GM13977 (cell line): ENCODE measurements at regions not wholly inside any gene's neighbourhood (a gene's known extent, or its start where the extent isn't known, plus 50 kb on each side); places are given as distances from the start of the nearest gene placed in this dataset.
"Not testable (repeated sequence)": the region's sequence is repeated elsewhere in the genome, so short reads cannot be mapped to it uniquely, and the experiment has no call there.

Experiments
- DNase-seq: peaks from one replicate; pipeline ENCODE4 v3.0.0; 2012; ENCODE audit warnings: low spot score
- in situ Hi-C: fragments of 300-500 bp; cut with MboI; formaldehyde crosslinking; loops from one replicate; pipeline ENCODE4 v1.12.0; 2022; ENCODE audit warnings: low sequenced_read_pairs, low pct_unique_long_range_greater_than_20kb, mixed read lengths, inconsistent platforms; ENCODE audit not compliant: unreplicated experiment
- TF ChIP-seq, protein P1 (sequence below): IDR thresholded peaks from 2 replicates; pipeline ENCODE4 v1.5.1; 2012; ENCODE audit warnings: mild to moderate bottlenecking, control low read depth; ENCODE audit not compliant: insufficient read depth; ENCODE audit errors: extremely low read depth, missing control alignments

DNA sequence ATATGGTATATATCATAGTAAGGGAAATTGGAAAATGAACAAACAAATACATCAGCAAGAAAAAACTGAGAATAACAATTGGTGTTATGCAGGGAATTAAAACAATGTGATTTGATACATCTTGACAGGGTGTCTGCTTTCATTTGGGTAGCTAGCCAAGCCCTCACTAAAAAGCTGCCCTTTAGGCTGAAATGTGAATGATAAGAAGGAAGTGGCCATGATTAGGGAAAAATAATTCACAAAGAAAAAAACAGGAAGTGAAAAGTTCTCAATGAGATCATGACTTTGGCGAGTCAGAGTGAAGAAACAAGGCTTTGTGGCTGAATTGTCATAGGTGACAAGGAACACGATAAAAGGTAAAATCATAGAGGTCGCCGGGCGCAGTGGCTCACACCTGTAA, 675.8 kb upstream of the SLIT2 start:
- in situ Hi-C loops: no loop called here
- TF ChIP-seq, protein P1, sequence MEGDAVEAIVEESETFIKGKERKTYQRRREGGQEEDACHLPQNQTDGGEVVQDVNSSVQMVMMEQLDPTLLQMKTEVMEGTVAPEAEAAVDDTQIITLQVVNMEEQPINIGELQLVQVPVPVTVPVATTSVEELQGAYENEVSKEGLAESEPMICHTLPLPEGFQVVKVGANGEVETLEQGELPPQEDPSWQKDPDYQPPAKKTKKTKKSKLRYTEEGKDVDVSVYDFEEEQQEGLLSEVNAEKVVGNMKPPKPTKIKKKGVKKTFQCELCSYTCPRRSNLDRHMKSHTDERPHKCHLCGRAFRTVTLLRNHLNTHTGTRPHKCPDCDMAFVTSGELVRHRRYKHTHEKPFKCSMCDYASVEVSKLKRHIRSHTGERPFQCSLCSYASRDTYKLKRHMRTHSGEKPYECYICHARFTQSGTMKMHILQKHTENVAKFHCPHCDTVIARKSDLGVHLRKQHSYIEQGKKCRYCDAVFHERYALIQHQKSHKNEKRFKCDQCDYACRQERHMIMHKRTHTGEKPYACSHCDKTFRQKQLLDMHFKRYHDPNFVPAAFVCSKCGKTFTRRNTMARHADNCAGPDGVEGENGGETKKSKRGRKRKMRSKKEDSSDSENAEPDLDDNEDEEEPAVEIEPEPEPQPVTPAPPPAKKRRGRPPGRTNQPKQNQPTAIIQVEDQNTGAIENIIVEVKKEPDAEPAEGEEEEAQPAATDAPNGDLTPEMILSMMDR: no peak
- no peak for DNase-seq

DNA sequence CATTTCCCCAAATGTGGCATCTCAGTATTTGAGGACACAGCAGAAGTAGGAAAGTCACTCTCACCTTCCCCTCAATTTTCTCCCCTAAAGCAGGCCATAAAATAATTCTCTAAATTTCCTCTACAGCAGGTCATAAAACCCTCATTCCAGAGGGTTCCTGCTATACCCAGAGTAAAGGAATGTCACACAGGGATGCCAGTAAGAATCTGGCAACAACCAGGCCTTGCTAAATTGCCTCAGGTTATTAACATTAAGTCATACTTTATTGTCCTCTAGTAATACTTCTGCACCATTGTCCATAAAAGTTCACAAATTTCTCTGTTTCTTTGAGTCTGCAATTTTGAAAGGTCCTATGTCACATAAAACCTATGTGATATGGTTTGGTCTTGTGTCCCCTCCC, 685.7 kb upstream of the SLIT2 start:
- no peak for DNase-seq
- in situ Hi-C loops: no loop called here
- TF ChIP-seq, protein P1: no peak

DNA sequence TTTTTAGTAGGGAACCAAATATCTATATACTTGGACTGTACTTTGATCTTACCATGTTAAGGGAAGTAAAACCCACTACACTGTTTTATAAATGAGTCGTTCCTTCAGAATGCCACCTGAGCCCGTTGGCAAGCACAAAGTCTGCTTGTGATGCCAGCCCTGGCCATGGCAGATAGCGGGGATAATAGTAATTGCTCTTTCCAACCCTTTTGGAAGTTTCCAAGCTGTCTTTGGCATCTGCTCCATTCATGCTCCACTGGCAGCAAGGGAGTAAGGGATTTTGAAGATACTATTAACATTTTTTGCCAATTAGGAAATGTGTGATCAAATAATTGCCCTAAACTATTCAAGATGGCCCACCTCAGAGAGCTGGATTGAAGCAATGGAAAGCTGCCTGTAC, 689.2 kb upstream of the SLIT2 start:
- TF ChIP-seq, protein P1: no peak
- in situ Hi-C loops: no loop called here
- DNase-seq: no peak

DNA sequence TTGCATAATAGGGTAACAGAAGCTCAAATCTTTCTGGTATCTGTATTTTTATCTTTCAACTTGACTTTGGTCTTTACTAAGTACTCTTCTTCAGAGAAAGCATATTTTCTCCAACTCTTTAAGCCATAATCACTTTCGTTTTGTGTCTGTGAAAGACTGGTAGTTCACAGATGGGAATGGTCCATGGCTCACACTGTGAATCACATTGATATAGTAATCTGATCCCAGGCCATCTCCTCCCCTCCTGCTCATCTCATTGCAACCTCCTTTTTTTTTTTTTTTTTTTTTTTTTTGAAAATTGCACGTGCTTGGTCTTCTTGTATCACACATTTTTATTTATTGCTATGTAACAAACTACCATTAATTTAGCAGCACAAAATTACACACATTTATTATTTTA, 694.5 kb upstream of the SLIT2 start:
- TF ChIP-seq, protein P1: no peak
- in situ Hi-C loops: no loop called here
- DNase-seq: no peak

DNA sequence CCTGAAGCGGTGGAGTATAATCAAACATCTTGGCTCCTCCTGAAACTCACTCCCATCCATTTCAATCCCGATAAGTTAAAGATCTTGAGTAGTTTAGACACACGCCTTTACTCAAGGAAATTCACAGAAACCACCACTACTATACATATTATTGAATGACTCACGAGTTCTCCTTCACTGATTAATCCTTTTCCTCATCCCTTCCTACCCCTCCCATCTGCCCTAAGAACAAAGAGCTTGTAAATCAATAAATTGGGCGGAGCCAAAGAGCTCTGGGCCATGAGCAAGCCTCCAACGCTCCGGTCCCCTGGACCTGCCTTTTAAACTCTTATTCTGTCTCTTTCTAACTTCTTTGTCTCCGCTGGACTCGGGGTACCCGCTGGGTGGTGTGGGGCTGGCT, 695.4 kb upstream of the SLIT2 start:
- in situ Hi-C loops, DNase-seq: not testable (repeated sequence)

DNA sequence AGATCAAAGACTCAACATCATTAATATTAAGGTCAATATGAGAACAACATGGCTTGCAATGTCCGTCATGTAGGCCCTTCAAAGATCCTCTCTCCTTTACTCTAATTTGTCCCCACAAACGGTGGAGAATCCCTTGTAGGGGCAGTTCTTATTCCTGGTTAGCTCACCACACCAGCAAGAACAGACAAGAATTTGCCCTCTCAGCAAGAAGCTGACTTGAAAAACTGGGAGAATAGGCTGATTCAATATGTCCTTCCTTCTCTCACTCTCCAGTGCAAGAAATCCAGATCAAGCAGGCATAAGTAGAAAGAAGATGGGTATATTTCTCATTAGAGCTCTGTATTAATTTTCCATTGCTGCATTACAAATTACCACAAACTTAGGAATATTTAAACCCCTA, 704.2 kb upstream of the SLIT2 start:
- TF ChIP-seq, protein P1: no peak
- in situ Hi-C loops: no loop called here
- no peak for DNase-seq

DNA sequence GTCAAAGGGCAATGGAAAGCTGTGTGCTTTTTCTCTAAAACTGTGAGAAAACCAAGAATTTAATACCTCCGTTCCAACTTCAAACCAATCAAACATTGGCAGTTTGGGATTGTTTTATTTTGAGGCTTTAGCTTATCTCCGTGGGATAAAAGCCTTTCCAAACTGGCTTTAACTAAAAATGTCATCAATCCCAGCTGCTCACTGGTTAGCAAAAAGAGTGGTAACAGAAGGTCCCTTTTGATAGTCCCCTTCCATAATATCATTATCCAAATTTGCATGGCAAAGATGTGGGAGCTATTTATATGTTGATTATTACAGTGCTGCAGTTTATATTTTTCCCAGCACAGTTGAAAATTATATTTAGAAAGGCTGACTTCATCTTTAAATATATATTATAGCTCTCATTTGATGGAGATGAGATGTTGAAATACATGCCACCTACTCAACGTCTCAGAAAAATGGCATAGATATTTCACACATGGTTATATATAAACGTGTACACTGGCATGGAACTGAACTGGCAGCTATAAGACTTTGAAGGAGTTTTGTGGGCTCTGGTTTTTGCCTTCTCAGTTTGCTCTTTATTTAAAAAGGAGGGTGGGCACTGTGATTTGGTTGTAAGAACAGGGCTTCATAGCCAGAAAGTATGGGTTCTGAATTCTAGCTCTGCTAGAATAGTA, 707.1 kb upstream of the SLIT2 start:
- in situ Hi-C loops: no loop called here
- TF ChIP-seq, protein P1: no peak
- DNase-seq: no peak
